GM23248 (cell line): ENCODE measurements at regions not wholly inside any gene's neighbourhood (a gene's known extent, or its start where the extent isn't known, plus 50 kb on each side); places are given as distances from the start of the nearest gene placed in this dataset.

Experiments
- EZH2 ChIP-seq: fragments of 200-600 bp; sonication (generic); IDR thresholded peaks from 2 replicates; pipeline ENCODE4 v1.6.1; 2018; ENCODE audit warnings: antibody characterized with exemption, mild to moderate bottlenecking; ENCODE audit not compliant: insufficient read depth, poor library complexity, severe bottlenecking
- EZH2phosphoT487 ChIP-seq: fragments of 200-600 bp; sonication (generic); IDR thresholded peaks from 2 replicates; pipeline ENCODE4 v1.6.1; 2018; ENCODE audit warnings: antibody characterized with exemption, moderate library complexity, mild to moderate bottlenecking, low read depth; ENCODE audit not compliant: insufficient read depth

GRCh38 chr4:81580346-81580993 is 108.8 kb upstream of the RASGEF1B start:
- TF ChIP-seq EZH2phosphoT487, result no peak
- TF ChIP-seq EZH2, result no peak
